Activated CD8-positive, alpha-beta memory T cell treated with anti-CD3 and anti-CD28 coated beads, Interleukin-2, amount 50 U/mL, for 48 hours (primary cell): ENCODE measurements at regions not wholly inside any gene's neighbourhood (a gene's known extent, or its start where the extent isn't known, plus 50 kb on each side); places are given as distances from the start of the nearest gene placed in this dataset.
"Not testable (repeated sequence)": the region's sequence is repeated elsewhere in the genome, so short reads cannot be mapped to it uniquely, and the experiment has no call there.

Experiments used
- DNase-seq: peaks from one replicate; pipeline ENCODE4 v3.0.0-alpha.2; 2020

- DNase-seq = no peak
These were observed 895.0 kb downstream of the TBL1XR1 start for GRCh38 chr3:176302271-176302670.

DNA sequence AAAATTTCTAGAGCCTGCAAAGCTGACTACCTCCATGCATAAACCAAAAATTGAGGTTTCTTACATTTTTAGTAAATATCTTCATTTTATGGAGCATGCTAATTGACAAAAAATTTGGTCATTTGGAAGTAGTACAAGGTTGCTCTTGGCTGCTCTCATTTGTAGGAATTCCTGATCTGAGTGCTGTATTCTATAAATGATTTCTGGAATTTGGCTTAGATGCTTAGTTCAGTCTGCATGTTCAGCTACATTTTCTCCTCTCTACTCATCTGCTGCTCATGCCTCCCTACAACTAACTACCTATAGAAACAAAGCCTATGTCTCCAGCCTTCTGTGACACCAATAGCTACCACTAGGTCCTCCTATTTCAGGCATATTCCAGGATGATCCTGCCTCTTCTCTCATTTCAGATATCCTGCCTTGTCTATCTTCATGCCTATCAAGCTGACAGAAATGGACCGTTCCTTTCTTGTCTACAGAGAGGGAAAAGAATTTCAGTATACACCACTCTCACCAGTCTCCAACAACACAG lies 901.1 kb downstream of the TBL1XR1 start:
- DNase-seq = no peak

DNA sequence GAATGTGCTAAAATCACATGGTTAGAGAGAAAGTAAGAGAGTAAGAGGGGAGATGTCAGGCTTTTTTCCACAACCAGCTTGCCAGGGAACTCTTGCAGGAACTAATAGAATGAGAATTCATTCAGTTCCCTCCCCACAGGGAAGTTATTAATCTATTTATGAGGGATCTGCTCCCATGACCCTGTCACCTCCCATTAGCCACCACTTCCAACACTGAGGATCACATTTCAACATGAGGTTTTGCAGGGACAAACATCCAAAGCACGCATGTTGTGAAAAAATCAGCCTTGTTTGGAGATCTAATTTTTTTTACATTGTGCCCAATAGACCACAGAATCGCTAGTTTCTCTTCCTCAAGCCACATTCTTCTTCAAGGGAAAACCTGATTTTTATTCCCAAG lies 904.0 kb downstream of the TBL1XR1 start:
- DNase-seq = no peak

GRCh38 chr3:176286476-176287085 lies 910.7 kb downstream of the TBL1XR1 start:
- no peak for DNase-seq

DNA sequence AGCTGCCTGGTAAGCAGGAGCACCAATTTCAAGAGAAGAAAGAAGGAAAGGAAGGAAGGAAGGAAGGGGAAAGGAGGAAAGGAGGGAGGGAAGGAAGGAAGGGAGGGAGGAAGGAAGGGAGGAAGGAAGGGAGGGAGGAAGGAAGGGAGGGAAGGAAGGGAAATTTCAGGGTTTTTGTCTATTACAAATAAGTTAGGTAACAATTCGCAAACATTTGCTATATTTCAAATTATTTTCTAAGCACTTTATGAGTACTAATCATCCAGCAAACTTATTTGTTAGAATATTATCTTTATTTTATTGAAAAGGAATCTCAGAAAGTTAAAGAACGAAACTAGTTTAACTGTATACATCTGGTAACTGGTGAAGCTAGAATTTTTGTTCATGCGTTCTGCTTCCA lies 921.7 kb downstream of the TBL1XR1 start:
- DNase-seq = no peak

- no peak for DNase-seq
These were observed 922.2 kb downstream of the TBL1XR1 start for GRCh38 chr3:176275113-176275512.

GRCh38 chr3:176274161-176274560 lies 923.1 kb downstream of the TBL1XR1 start:
- no peak for DNase-seq

DNA sequence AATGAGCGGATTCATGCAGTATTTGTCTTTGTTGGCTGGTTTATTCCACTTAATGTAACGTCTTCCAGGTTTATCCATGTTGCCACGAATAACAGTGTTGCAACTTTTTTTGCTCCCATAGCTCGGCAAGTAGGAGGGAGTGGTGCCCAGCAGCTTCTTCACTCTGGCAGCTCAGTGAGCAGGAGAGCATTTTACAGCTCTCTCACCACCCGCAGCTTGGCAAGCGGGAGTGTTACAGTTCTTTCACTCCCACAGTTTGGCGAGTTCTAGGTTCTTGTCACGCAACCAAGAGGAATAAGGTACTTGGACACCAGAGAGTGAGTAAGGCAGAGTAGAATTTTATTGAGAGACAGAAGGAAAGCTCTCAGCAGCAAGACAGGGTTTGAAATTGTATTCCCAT lies 935.2 kb downstream of the TBL1XR1 start:
- DNase-seq = no peak

DNA sequence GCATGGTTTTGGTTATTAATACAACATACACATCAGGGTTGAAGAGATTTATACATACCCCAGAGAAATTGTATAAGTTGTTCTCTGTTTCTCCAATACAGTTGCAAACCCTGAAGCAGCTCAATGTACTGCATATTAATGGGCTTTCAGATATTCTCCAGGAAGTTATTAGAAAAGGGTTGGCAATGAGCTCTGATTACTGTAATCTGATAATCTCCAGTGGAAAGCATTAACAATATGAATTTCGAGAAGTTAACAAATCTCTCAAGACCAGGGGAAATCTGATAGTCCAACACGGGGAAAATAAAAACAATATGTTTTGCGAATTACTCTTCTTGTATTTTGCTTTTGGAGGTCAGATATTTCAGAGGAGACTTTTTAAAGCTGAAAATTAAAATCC lies 950.1 kb downstream of the TBL1XR1 start:
- no peak for DNase-seq

- DNase-seq = no peak
These were observed 977.3 kb downstream of the TBL1XR1 start for GRCh38 chr3:176219970-176220369.

DNA sequence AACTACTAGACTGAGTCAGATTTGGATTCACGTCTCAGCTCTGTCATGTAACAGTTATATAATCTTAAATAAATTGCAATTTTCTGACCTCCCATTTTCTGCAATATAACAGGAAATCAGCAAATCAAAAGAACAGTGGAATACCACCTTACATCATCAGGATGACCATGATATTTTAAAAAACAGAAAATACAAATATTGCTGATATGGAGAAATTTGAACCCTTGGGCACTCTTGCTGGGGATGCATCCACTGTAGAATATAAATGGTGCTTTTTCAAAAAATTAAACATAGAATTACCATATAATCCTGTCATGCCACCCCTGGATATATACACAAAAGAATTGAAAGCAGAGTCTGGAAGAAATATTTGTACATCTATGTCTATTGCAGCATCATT lies 982.5 kb downstream of the TBL1XR1 start:
- no peak for DNase-seq

GRCh38 chr3:176213314-176213713 lies 984.0 kb downstream of the TBL1XR1 start:
- not testable (repeated sequence) for DNase-seq

GRCh38 chr3:176208915-176209314 lies 988.4 kb downstream of the TBL1XR1 start:
- no peak for DNase-seq

- no peak for DNase-seq
These were observed 989.0 kb downstream of the TBL1XR1 start for GRCh38 chr3:176208283-176208682.

- no peak for DNase-seq
These were observed 990.5 kb downstream of the TBL1XR1 start for GRCh38 chr3:176206809-176207208.

- DNase-seq = no peak
These were observed 994.6 kb downstream of the TBL1XR1 start for GRCh38 chr3:176202652-176203051.

GRCh38 chr3:176193032-176193730 lies 1004.1 kb downstream of the TBL1XR1 start:
- no peak for DNase-seq

DNA sequence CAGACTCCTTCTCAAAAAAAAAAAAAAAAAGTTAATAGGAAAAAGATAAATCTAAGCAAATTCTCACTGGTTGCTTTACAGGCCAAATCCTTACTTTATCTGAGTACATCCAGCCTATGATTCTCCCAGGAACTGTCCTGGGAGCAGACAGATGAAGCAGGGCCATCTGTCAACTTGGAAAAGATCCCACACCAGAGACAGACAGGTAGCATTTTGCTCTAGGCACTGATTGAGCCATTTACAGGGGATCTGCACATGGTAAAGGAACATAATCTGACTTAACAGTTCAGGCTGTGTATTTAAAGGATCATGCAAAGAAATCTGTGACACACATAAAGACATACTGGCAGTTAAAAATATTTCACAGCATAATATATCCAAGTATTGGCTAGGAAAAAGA lies 1006.5 kb downstream of the TBL1XR1 start:
- DNase-seq = no peak

GRCh38 chr3:176183181-176183580 lies 1014.1 kb downstream of the TBL1XR1 start:
- no peak for DNase-seq

DNA sequence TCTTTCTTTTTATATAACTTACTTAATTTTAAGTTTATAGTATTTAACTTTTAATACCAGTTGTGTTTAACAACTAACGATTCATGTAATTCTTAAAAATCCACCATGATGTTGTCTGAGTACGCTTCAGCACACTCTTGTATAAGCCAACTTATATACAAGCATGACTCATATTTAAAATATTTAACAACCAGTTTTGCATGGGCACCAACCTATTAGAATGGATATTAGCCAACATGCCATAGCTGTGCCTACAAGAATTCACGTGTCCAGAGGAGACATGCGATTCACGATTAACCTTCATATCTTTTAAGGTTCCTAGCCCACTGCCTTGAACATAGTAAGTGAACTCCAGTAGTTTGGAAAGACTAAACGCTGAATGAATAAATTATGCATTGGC lies 1023.2 kb downstream of the TBL1XR1 start:
- DNase-seq = no peak

DNA sequence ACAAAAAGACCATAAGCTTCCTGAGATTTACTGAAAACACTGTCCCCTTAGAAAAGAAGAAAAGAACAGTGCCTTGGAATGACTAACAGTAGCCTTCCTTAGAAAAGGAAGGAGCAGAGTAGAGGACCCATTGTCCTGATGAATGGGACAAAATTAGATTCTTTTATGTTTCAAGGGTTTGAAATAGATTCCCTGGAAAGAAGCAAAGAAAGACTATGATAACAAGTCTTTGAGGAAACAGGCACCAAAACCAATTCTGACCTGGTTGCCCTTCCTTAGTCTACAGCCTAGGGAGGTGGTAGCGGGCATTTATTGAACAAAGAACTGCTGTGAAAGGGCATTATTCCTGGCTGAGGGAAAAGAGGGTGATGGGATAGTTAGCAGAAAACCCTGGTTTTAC lies 1024.8 kb downstream of the TBL1XR1 start:
- no peak for DNase-seq

- no peak for DNase-seq
These were observed 1030.0 kb downstream of the TBL1XR1 start for GRCh38 chr3:176167272-176167671.

- DNase-seq = no peak
These were observed 1036.3 kb downstream of the TBL1XR1 start for GRCh38 chr3:176160997-176161396.

DNA sequence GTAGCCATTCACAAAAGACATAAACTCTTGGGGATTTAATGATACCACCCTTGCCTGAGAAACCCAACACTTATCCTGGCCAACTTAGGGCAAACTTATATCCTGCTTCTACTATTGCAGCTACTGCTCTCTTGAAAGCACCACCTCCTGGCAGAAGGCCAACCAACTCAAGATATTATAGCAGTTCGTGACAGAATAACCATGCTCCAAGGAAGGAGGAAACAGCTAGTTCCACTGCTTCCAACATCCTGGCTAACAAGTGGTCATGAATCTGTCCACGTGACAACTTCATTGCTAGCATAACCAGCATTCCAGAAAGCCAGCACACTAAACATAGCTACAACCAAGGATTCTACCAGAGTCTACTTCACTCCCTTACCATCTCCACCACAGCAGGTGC lies 1037.5 kb downstream of the TBL1XR1 start:
- no peak for DNase-seq

GRCh38 chr3:176155012-176155411 lies 1042.3 kb downstream of the TBL1XR1 start:
- no peak for DNase-seq
